CD4-positive, alpha-beta T cell treated with Interleukin-6 for 4 hours (primary cell): ENCODE measurements at regions not wholly inside any gene's neighbourhood (a gene's known extent, or its start where the extent isn't known, plus 50 kb on each side); places are given as distances from the start of the nearest gene placed in this dataset.
"Not testable (repeated sequence)": the region's sequence is repeated elsewhere in the genome, so short reads cannot be mapped to it uniquely, and the experiment has no call there.

ENCODE experiments used
- DNase-seq: peaks from one replicate; pipeline ENCODE4 v3.0.0-alpha.2; 2020; ENCODE audit warnings: mixed read lengths

- DNase-seq = no peak
Observed at GRCh38 chr5:117359895-117360294, 785.3 kb upstream of the SEMA6A start.

- no peak for DNase-seq
Observed at GRCh38 chr5:117357886-117358285, 783.3 kb upstream of the SEMA6A start.

- no peak for DNase-seq
Observed at GRCh38 chr5:117347280-117347679, 772.7 kb upstream of the SEMA6A start.

- DNase-seq = not testable (repeated sequence)
Observed at GRCh38 chr5:117343726-117344125, 769.1 kb upstream of the SEMA6A start.

GRCh38 chr5:117337064-117337749, 762.6 kb upstream of the SEMA6A start:
- DNase-seq = no peak

- DNase-seq = no peak
Observed at GRCh38 chr5:117336208-117336607, 761.6 kb upstream of the SEMA6A start.

GRCh38 chr5:117333011-117333410, 758.4 kb upstream of the SEMA6A start:
- no peak for DNase-seq

GRCh38 chr5:117332341-117332740, 757.7 kb upstream of the SEMA6A start:
- no peak for DNase-seq

GRCh38 chr5:117327511-117327910, 752.9 kb upstream of the SEMA6A start:
- no peak for DNase-seq

- DNase-seq = no peak
Observed at GRCh38 chr5:117326997-117327396, 752.4 kb upstream of the SEMA6A start.

GRCh38 chr5:117318528-117318927, 743.9 kb upstream of the SEMA6A start:
- DNase-seq = no peak

GRCh38 chr5:117315170-117315569, 740.5 kb upstream of the SEMA6A start:
- DNase-seq = no peak

GRCh38 chr5:117304512-117305107, 730.0 kb upstream of the SEMA6A start:
- DNase-seq = not testable (repeated sequence)

- no peak for DNase-seq
Observed at GRCh38 chr5:117302949-117303348, 728.3 kb upstream of the SEMA6A start.

- no peak for DNase-seq
Observed at GRCh38 chr5:117302473-117302872, 727.9 kb upstream of the SEMA6A start.

- DNase-seq = no peak
Observed at GRCh38 chr5:117299936-117300328, 725.3 kb upstream of the SEMA6A start.

GRCh38 chr5:117299224-117299935, 724.8 kb upstream of the SEMA6A start:
- no peak for DNase-seq

GRCh38 chr5:117296872-117297271, 722.2 kb upstream of the SEMA6A start:
- no peak for DNase-seq

GRCh38 chr5:117295941-117296340, 721.3 kb upstream of the SEMA6A start:
- DNase-seq = no peak

- no peak for DNase-seq
Observed at GRCh38 chr5:117286813-117287212, 712.2 kb upstream of the SEMA6A start.

- no peak for DNase-seq
Observed at GRCh38 chr5:117271656-117272055, 697.0 kb upstream of the SEMA6A start.

GRCh38 chr5:117266280-117266679, 691.7 kb upstream of the SEMA6A start:
- DNase-seq = no peak

GRCh38 chr5:117263231-117263630, 688.6 kb upstream of the SEMA6A start:
- DNase-seq = no peak

GRCh38 chr5:117262572-117263131, 688.0 kb upstream of the SEMA6A start:
- DNase-seq = no peak
